HG02588 (cell line): ENCODE measurements at regions not wholly inside any gene's neighbourhood (a gene's known extent, or its start where the extent isn't known, plus 50 kb on each side); places are given as distances from the start of the nearest gene placed in this dataset.
"Not testable (repeated sequence)": the region's sequence is repeated elsewhere in the genome, so short reads cannot be mapped to it uniquely, and the experiment has no call there.

Source experiments
- ATAC-seq: cut with Tn5 transposase; IDR thresholded peaks from one replicate; pipeline ENCODE4 v1.9.1; 2021; ENCODE audit warnings: mild to moderate bottlenecking, moderate library complexity; ENCODE audit not compliant: unreplicated experiment

DNA sequence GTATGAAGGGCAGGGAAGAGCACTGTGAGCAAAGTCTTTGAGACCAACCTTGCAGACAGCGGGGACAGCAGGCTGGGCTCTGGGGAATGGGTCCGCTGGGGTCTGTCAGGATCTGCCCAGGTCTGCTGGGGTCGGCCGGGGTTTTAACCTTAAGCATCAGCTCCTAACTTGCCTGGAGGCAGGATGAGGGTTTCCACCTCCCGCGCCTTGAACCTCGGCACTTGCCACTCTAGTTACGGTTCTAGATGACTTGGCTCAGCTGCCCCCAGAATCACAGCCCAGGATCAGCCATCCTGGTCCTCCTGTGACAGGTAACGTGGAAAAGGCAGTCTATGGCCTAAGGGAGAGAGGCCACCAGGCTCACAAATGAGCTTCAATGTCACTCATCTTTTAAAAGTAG is 50.4 kb upstream of the CACUL1 start:
- ATAC-seq = no peak

DNA sequence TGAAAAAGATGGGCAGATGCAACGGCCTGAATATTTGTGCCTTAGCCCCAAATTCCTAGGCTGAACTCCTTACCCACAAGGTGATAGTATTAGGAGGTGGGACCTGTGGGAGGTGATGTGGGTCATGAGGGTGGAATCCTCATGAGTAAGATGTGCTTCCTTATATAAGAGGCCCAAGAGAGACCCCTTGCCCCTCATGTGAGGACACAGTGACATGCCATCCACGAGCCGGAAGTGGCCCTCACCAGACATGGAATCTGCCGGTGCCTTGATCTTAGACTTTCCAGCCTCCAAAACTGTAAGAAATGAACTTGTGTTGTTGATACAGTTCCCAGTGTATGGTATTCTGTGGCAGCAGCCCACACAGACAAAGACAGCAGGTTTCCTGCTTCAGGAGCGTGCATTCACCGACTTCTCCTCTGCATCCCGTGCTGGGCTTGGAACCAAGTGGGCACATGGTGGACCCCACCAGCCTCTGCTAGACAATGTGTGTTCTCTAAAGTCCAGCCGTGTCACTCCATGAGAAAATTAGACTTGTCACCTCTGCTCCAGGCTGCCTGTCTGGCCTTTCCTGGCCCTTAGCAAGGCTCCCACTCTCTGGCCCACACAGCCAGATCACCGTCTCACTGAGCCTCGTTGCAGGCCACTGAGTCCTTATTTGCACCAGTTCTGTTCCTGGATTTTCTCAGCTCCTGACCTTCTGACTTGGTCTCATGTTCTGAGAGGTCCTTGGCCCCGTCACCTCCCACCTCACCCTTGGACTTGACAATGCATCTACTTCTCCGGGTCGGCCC is 52.9 kb upstream of the CACUL1 start:
- no peak for ATAC-seq

- no peak for ATAC-seq
These were observed 54.0 kb upstream of the CACUL1 start for GRCh38 chr10:118808601-118809356.

- no peak for ATAC-seq
These were observed 54.8 kb upstream of the CACUL1 start for GRCh38 chr10:118809357-118810220.

- ATAC-seq = no peak
These were observed 56.2 kb upstream of the CACUL1 start for GRCh38 chr10:118810796-118811505.

- ATAC-seq = no peak
These were observed 57.1 kb upstream of the CACUL1 start for GRCh38 chr10:118811675-118812392.

DNA sequence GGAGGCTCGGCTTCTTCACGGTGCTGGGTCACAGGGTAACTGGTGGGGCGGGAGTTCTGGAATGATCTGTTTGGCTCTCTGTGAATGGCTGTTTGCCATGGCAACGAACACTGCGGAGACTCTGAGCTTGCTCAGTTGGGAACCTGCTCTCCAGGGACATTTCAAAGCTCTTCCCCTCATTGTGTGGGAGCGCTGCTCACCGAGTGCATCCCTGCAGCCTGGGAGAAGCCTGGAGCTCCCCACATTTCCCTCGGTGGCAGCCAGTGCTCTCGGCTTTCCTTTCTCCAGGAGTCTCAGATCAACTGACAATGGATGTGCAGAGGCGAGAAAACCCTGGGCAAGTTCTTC is 57.6 kb upstream of the CACUL1 start:
- no peak for ATAC-seq

GRCh38 chr10:118813001-118813400 is 58.2 kb upstream of the CACUL1 start:
- ATAC-seq = not testable (repeated sequence)

- no peak for ATAC-seq
These were observed 61.9 kb upstream of the CACUL1 start for GRCh38 chr10:118816471-118817168.

DNA sequence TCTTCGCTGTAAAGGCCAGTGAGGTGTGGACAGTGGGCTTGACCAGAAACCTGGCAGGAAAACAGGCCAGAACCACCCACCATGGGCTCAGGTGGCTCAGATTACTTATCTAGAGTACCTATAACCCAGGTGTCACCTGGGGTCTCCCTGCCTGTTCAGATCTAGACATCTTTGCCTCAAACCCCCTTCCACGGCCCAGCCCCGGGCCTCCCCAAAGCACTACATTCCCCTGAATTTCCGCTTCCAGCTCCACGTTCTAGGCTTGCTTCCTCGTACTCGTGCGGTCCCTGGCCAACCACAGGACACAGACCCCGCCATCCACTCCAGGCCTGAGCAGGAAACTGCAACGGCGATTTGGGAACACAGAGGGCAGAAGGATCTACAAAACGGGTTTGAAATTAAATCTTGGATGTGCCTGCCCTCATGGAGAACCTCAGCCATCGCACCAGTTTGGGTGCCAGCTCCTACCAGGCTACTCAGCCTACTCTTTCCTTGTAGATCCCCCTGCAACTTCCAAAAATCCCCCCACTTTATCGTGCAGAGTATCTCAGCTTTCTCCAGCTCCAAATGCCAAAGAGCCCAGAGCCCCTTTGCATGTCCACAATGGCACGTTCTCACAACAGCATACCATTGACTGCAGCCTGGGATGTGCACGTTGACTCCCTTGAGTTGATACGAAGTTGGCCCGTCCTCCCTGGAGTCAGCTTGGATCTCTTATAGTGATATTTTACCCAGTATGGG is 62.7 kb upstream of the CACUL1 start:
- ATAC-seq = no peak

DNA sequence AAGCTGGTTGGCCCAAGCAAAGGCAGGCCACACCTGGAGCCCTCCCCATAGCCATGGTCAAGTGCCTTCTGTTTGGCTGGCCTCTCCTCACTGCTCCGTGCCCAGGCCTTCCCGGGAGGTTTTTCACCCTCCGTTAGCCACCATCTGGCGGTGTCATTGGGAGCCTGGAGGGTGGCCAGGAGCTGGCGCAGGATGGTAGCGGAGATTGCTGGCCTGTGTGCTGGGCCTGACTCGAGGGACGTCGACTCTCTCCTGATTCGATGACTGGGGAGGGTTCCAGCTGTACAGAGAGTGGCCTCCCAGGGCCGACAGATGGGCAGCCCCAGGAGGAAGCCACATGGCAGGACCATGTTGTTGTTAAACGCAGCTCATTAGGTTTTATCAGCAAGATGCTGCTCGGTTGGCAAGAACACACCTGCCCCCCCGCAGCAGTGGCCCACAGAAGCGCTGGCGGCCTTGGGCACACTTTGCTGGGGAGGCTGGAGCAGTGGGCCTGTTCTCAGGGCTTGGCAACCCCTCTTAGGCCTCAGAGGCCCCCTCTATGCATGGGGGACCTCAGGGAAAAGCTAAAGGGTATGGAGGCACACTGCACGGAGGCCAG is 64.0 kb upstream of the CACUL1 start:
- no peak for ATAC-seq

DNA sequence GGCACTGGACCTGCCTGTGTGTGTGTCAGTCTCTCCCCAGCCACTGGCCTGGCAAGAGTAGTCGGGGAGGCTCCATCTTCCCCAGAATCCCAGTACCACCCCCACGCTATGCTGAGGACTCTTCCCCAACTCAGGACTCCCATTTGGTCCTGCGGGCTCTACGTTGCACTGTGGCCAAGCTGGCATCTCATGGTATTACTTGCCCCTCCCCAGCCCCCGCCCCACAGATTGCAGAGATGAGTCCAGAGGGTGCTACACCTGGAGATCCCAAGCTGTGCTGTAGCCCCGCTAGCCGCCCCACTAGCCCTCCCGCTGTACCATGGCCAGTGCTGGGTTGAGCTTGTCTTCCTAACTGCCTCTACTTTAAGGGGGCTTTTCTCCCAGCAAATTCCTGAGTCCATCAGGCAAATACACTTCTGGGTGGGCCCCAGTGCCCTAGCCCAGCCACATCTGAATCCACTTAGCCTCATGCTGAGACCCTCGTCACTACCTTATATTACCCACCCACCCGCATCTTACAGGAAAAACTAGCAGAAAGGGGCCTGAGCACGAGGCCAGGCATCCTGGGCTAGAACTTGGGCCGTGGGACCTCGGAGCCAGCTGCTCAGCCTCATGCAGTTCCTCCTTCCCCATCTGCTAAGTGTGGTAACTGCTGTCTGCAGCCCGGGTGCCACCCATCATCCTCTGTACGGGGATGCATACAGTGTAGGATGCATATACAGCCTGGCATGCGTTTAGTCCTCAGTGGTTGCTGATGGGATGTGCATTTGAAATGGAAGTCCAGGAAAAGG is 65.8 kb upstream of the CACUL1 start:
- ATAC-seq = no peak

DNA sequence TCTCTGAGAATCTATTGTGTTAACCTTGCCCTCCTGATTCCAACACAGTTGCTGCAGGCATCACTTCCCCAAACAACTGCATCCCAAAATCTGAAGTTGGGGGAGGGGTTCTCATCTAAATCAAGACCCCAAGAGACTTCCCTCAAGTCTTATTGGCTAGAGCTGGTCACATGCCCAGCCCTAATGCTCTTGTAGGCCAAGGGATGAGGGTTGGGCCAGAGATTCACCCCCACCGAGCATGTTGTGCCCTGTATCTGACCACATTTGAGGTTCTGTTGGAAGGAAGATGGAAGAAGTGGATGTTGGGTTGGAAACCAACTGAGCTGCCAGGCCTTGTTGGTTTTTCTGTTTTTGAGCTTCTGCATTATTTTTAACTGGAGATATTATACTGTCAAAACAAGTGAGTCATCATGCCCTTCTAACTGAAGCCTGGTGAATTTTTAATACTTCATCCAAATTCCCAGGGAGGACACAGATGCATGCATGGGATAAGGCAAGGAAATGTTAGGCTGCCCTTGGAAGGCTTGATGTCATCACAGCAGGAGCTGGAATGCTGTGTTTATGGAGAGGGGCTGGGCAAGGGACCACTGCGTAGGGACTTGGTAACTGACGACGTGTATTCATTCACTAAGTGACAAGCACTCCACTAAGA is 68.6 kb upstream of the CACUL1 start:
- no peak for ATAC-seq

GRCh38 chr10:118827053-118827452 is 72.3 kb upstream of the CACUL1 start:
- ATAC-seq = no peak

DNA sequence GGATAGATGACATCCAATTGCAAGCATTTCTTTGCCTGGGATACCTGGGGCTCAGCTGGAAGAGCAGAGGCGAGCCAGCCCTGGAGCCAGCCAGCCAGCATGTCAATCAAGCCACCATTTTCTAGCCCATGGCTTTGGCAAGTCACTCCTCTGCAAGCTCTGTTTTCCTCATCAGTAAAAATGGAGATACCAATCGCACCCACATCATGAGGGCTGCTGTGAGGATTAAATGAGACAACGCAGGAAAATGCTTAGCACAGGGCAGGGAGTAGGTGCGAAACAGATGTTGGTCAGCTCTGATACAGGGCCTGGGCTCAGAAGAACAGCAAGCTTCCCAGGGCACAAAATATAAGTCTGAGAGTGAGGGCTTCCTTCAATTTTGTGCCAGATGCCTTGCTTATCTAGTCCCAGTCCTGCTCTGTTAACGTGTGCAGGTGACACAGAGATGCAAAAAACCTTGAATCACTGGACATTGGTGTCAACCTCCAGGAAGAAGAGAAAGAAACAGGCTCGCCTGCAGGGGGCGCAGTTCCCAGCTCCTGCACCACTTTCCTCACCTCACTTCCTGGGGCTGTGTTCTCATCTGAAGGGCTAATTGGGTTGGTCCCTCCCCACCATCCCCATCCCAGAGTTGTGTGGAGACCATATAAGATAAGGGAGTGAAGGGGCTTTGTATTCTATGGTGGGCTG is 72.8 kb upstream of the CACUL1 start:
- ATAC-seq = no peak

DNA sequence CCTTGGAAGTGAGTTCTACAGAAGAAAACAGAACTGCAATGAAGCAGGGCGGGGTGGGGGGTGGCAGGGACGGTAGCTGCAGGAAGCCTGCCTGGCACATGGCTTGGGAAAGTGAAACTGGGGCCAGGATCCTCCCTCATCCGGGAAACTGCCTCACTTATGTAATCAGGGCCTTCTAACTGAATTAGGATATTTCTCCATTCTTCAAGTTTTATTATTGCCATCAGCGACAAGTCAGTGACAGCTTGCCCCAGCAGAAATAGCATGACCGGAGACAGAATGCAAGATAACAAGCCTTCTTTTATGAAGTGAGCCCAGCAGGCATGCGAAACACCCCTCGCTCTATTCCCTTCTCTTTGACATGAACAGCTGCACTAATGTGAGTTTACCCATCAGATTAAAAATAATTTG is 77.5 kb upstream of the CACUL1 start:
- no peak for ATAC-seq

- not testable (repeated sequence) for ATAC-seq
These were observed 79.6 kb upstream of the CACUL1 start for GRCh38 chr10:118834370-118834769.
